ENCODE measurements at regions not wholly inside any gene's neighbourhood (a gene's known extent, or its start where the extent isn't known, plus 50 kb on each side); places are given as distances from the start of the nearest gene placed in this dataset.

- DNase-seq (no peak), ATAC-seq (no peak)
- Histone ChIP-seq H3K9me3 (no peaks in the 10 kb centered on the region), H3K4me3 (no peak overlapping the region), H3K4me1 (ENCODE audit: low read depth) (no peaks in the 10 kb centered on the region), H3K36me3 (ENCODE audit: low read depth) (no peaks in the 10 kb centered on the region)
- intact Hi-C loops (cut with DNase I, micrococcal nuclease) = no loop called here
- TF ChIP-seq CTCF (IDR thresholded peaks at IDR 0.05) = no peak
Observed at GRCh38 chr1:13878021-13878420, 178.0 kb downstream of the PRDM2 start.

- no peak for TF ChIP-seq CTCF (IDR thresholded peaks at IDR 0.05)
- DNase-seq = no peak
- H3K9me3 ChIP-seq = no peaks in the 10 kb centered on the region
- H3K4me3 ChIP-seq = no peak overlapping the region
- no peaks in the 10 kb centered on the region for H3K36me3 ChIP-seq (ENCODE audit: low read depth)
- no peaks in the 10 kb centered on the region for H3K4me1 ChIP-seq (ENCODE audit: low read depth)
- intact Hi-C loops (cut with DNase I, micrococcal nuclease) = no loop called here
- no peak for ATAC-seq
Observed at GRCh38 chr1:13878451-13878850, 178.5 kb downstream of the PRDM2 start.

GRCh38 chr1:13881385-13882088 lies 181.5 kb downstream of the PRDM2 start:
- H3K4me3 ChIP-seq = no peak overlapping the region
- intact Hi-C loops (cut with DNase I, micrococcal nuclease) = no loop called here
- ATAC-seq (no peak), DNase-seq (no peak)
- no peaks in the 10 kb centered on the region for H3K36me3 ChIP-seq (ENCODE audit: low read depth)
- H3K9me3 ChIP-seq = no peaks in the 10 kb centered on the region
- H3K4me1 ChIP-seq (ENCODE audit: low read depth) = no peaks in the 10 kb centered on the region
- TF ChIP-seq CTCF (IDR thresholded peaks at IDR 0.05) = no peak

GRCh38 chr1:13888351-13888986 lies 188.5 kb downstream of the PRDM2 start:
- H3K9me3 ChIP-seq = no peaks in the 10 kb centered on the region
- H3K4me1 ChIP-seq (ENCODE audit: low read depth) = peaks cover 12% of the 10 kb centered on the region
- no peaks in the 10 kb centered on the region for H3K36me3 ChIP-seq (ENCODE audit: low read depth)
- DNase-seq = peak; percentile 50 to 80 (median 59)
- intact Hi-C loops (cut with DNase I, micrococcal nuclease) = no loop called here
- TF ChIP-seq CTCF (IDR thresholded peaks at IDR 0.05) = no peak
- ATAC-seq = peak; percentile 80
- no peak overlapping the region for H3K4me3 ChIP-seq

GRCh38 chr1:13889495-13889894 lies 189.5 kb downstream of the PRDM2 start:
- peaks cover 12% of the 10 kb centered on the region for H3K4me1 ChIP-seq (ENCODE audit: low read depth)

More at GRCh38 chr1:13889495-13889894, 189.5 kb downstream of the PRDM2 start:
- ATAC-seq (peak; percentile 52), DNase-seq (no peak)
- TF ChIP-seq CTCF (IDR thresholded peaks at IDR 0.05) = no peak
- intact Hi-C loops (cut with DNase I, micrococcal nuclease) = no loop called here
- Histone ChIP-seq H3K36me3 (ENCODE audit: low read depth) (no peaks in the 10 kb centered on the region), H3K9me3 (no peaks in the 10 kb centered on the region), H3K4me3 (no peak overlapping the region)

Data from mucosa of descending colon (tissue), 3 donors.